Glutamatergic neuron (in vitro differentiated cells): ENCODE measurements at regions not wholly inside any gene's neighbourhood (a gene's known extent, or its start where the extent isn't known, plus 50 kb on each side); places are given as distances from the start of the nearest gene placed in this dataset.

Experiments used
- DNase-seq: peaks from one replicate; pipeline ENCODE4 v3.0.0; 2022
- H3K27ac Mint-ChIP-seq: one replicate; pipeline ENCODE4 v1.8.0; 2020; ENCODE audit warnings: mild to moderate bottlenecking, mixed read lengths, inconsistent platforms; ENCODE audit not compliant: unreplicated experiment
- H3K27me3 Mint-ChIP-seq: one replicate; pipeline ENCODE4 v1.8.0; 2020; ENCODE audit warnings: mild to moderate bottlenecking, moderate library complexity, mixed read lengths, inconsistent platforms; ENCODE audit not compliant: unreplicated experiment
- H3K36me3 Mint-ChIP-seq: one replicate; pipeline ENCODE4 v1.8.0; 2020; ENCODE audit warnings: mild to moderate bottlenecking, mixed read lengths, inconsistent platforms; ENCODE audit not compliant: unreplicated experiment
- H3K4me1 Mint-ChIP-seq: one replicate; pipeline ENCODE4 v1.8.0; 2020; ENCODE audit warnings: mild to moderate bottlenecking, low read depth, mixed read lengths, inconsistent platforms; ENCODE audit not compliant: unreplicated experiment
- H3K4me3 Mint-ChIP-seq: one replicate; pipeline ENCODE4 v1.8.0; 2020; ENCODE audit warnings: mild to moderate bottlenecking, mixed read lengths, inconsistent platforms; ENCODE audit not compliant: unreplicated experiment
- H3K9me3 Mint-ChIP-seq: one replicate; pipeline ENCODE4 v1.8.0; 2020; ENCODE audit warnings: mild to moderate bottlenecking, moderate library complexity, mixed read lengths, inconsistent platforms; ENCODE audit not compliant: unreplicated experiment
- TF ChIP-seq, protein P1 (sequence below): fragments of 200-600 bp; sonication (generic); IDR thresholded peaks from one replicate; pipeline ENCODE4 v1.5.0; 2021; ENCODE audit not compliant: partially characterized antibody, unreplicated experiment

DNA sequence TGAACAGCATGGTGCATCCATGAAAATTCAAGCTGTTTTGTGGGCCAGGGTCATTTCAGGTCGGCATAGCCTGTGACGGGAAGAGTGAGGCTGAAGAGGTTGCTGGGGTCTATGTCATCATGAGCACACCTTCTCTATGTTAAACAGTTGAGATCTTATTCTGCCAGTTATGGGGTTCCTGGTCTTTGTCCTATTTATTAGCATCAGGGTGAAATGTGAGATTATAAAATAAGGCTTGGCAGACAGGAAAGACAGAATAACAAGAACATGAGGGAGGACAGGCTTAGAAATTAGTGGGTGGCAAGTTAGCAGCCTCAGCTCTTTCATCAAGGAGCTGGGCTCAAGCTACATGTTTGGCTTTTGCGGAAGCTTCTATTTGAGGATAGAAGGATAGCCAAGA, 51.7 kb upstream of the CLNK start:
- H3K36me3 Mint-ChIP-seq: no peaks in the 10 kb centered on the region
- H3K4me1 Mint-ChIP-seq: peaks cover 5% of the 10 kb centered on the region
- no peak overlapping the region for H3K4me3 Mint-ChIP-seq
- no peak overlapping the region for H3K27ac Mint-ChIP-seq
- no peaks in the 10 kb centered on the region for H3K27me3 Mint-ChIP-seq
- no peaks in the 10 kb centered on the region for H3K9me3 Mint-ChIP-seq
- DNase-seq: no peak
- TF ChIP-seq, protein P1, sequence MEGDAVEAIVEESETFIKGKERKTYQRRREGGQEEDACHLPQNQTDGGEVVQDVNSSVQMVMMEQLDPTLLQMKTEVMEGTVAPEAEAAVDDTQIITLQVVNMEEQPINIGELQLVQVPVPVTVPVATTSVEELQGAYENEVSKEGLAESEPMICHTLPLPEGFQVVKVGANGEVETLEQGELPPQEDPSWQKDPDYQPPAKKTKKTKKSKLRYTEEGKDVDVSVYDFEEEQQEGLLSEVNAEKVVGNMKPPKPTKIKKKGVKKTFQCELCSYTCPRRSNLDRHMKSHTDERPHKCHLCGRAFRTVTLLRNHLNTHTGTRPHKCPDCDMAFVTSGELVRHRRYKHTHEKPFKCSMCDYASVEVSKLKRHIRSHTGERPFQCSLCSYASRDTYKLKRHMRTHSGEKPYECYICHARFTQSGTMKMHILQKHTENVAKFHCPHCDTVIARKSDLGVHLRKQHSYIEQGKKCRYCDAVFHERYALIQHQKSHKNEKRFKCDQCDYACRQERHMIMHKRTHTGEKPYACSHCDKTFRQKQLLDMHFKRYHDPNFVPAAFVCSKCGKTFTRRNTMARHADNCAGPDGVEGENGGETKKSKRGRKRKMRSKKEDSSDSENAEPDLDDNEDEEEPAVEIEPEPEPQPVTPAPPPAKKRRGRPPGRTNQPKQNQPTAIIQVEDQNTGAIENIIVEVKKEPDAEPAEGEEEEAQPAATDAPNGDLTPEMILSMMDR: no peak

DNA sequence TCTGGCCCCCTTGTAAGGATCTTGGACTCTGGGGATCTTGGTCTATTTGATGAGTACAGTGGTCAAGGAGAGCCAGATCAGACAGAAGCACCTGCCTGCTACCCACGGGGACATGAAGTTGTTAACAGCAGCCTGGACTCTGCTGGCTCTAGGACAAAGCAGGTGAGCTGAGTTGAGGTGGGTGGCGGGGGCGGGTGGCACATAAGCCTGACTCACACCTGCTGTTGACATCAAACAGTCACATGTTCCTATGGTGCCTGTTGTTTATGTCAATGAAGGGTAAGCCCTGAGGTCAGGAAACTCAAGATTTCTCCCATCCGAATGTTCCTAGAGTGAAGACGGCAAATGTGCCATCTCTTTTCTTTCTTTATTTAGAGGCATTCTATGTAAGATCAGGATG, 50.1 kb upstream of the CLNK start:
- Mint-ChIP-seq H3K36me3 (no peaks in the 10 kb centered on the region), H3K27me3 (no peaks in the 10 kb centered on the region), H3K27ac (no peak overlapping the region), H3K4me1 (peaks cover 5% of the 10 kb centered on the region), H3K4me3 (no peak overlapping the region), H3K9me3 (no peaks in the 10 kb centered on the region)
- TF ChIP-seq, protein P1: no peak
- DNase-seq: no peak
